ENCODE measurements at regions not wholly inside any gene's neighbourhood (a gene's known extent, or its start where the extent isn't known, plus 50 kb on each side); places are given as distances from the start of the nearest gene placed in this dataset.

- no TSS peak for BruUV-seq (replicated peaks)
- TF ChIP-seq EZH2 (IDR thresholded peaks at IDR 0.05; ENCODE audit: low read length, unreplicated experiment): no peak
These were observed 197.4 kb upstream of the SPHKAP start for GRCh38 chr2:228378696-228379425.

GRCh38 chr2:228378233-228378632 lies 196.7 kb upstream of the SPHKAP start:
- no peaks in the 10 kb centered on the region for H3K9me2 ChIP-seq (replicated peaks; ENCODE audit: low read length)
- no peak overlapping the region for H3K4me2 ChIP-seq (ENCODE audit: low read length)
- DNase-seq: no peak
- no peak overlapping the region for H3K27ac ChIP-seq (ENCODE audit: low read length)
- H3K9me3 ChIP-seq (ENCODE audit: low read length): no peaks in the 10 kb centered on the region
- no peak overlapping the region for H3K4me3 ChIP-seq (ENCODE audit: low read length)
- intact Hi-C loops (cut with micrococcal nuclease): no loop called here
- no TSS peak for BruUV-seq (replicated peaks)
- ChIA-PET CTCF (no interaction called here), POLR2A (ENCODE audit: unreplicated experiment) (no interaction called here)
- H4K20me1 ChIP-seq (ENCODE audit: low read length): no peaks in the 10 kb centered on the region
- no peaks in the 10 kb centered on the region for H3F3A ChIP-seq (ENCODE audit: low read length, unreplicated experiment)
- H3K79me2 ChIP-seq (ENCODE audit: low read length): no peaks in the 10 kb centered on the region
- no peak for ATAC-seq
- no peak overlapping the region for H2AFZ ChIP-seq (ENCODE audit: low read length)
- H3K9ac ChIP-seq (ENCODE audit: low read length): no peak overlapping the region
- peaks cover 9% of the 10 kb centered on the region; the same call in 1 of the 2 replicates for H3K27me3 ChIP-seq (ENCODE audit: low read length)
- H3K4me1 ChIP-seq (ENCODE audit: insufficient read depth, low read length): no peaks in the 10 kb centered on the region; the same call in 1 of the 2 replicates
- TF ChIP-seq CTCF (conservative IDR thresholded peaks at IDR 0.05; ENCODE audit: low read depth, low read length) (no peak), EZH2 (IDR thresholded peaks at IDR 0.05; ENCODE audit: low read length, unreplicated experiment) (no peak), EZH2phosphoT487 (IDR thresholded peaks at IDR 0.05; ENCODE audit: borderline replicate concordance, low read length) (no peak)
- H3K36me3 ChIP-seq (ENCODE audit: low read depth, low read length): no peaks in the 10 kb centered on the region

More at GRCh38 chr2:228378696-228379425, 197.4 kb upstream of the SPHKAP start:
- no peaks in the 10 kb centered on the region; the same call in 1 of the 2 replicates for H3K4me1 ChIP-seq (ENCODE audit: insufficient read depth, low read length)
- ATAC-seq (no peak), DNase-seq (no peak)
- H3F3A ChIP-seq (ENCODE audit: low read length, unreplicated experiment): no peaks in the 10 kb centered on the region
- H2AFZ ChIP-seq (ENCODE audit: low read length): no peak overlapping the region
- no peak overlapping the region for H3K27ac ChIP-seq (ENCODE audit: low read length)
- no peaks in the 10 kb centered on the region for H4K20me1 ChIP-seq (ENCODE audit: low read length)
- H3K9me3 ChIP-seq (ENCODE audit: low read length): no peaks in the 10 kb centered on the region
- H3K27me3 ChIP-seq (ENCODE audit: low read length): peaks cover 9% of the 10 kb centered on the region; the same call in 1 of the 2 replicates
- H3K36me3 ChIP-seq (ENCODE audit: low read depth, low read length): no peaks in the 10 kb centered on the region
- H3K9me2 ChIP-seq (replicated peaks; ENCODE audit: low read length): no peaks in the 10 kb centered on the region
- H3K9ac ChIP-seq (ENCODE audit: low read length): no peak overlapping the region
- no peak overlapping the region for H3K4me2 ChIP-seq (ENCODE audit: low read length)
- CTCF ChIA-PET: no interaction called here
- intact Hi-C loops (cut with micrococcal nuclease): no loop called here
- no peak overlapping the region for H3K4me3 ChIP-seq (ENCODE audit: low read length)
- POLR2A ChIA-PET (ENCODE audit: unreplicated experiment): no interaction called here
- no peaks in the 10 kb centered on the region for H3K79me2 ChIP-seq (ENCODE audit: low read length)

- no peaks in the 10 kb centered on the region for H3K9me2 ChIP-seq (replicated peaks; ENCODE audit: low read length)
- no peak overlapping the region for H3K9ac ChIP-seq (ENCODE audit: low read length)
- no peak overlapping the region for H3K27ac ChIP-seq (ENCODE audit: low read length)
- TF ChIP-seq EZH2 (IDR thresholded peaks at IDR 0.05; ENCODE audit: low read length, unreplicated experiment): no peak
- TF ChIP-seq CTCF (conservative IDR thresholded peaks at IDR 0.05; ENCODE audit: low read depth, low read length): no peak
- no peak for TF ChIP-seq EZH2phosphoT487 (IDR thresholded peaks at IDR 0.05; ENCODE audit: borderline replicate concordance, low read length)
- H3K4me2 ChIP-seq (ENCODE audit: low read length): no peak overlapping the region
- no peaks in the 10 kb centered on the region for H3K9me3 ChIP-seq (ENCODE audit: low read length)
- no peak overlapping the region for H2AFZ ChIP-seq (ENCODE audit: low read length)
- H4K20me1 ChIP-seq (ENCODE audit: low read length): no peaks in the 10 kb centered on the region
- no peaks in the 10 kb centered on the region; the same call in 1 of the 2 replicates for H3K4me1 ChIP-seq (ENCODE audit: insufficient read depth, low read length)
- peaks cover 9% of the 10 kb centered on the region; the same call in 1 of the 2 replicates for H3K27me3 ChIP-seq (ENCODE audit: low read length)
- no peaks in the 10 kb centered on the region for H3K36me3 ChIP-seq (ENCODE audit: low read depth, low read length)
- intact Hi-C loops (cut with micrococcal nuclease): no loop called here
- DNase-seq (no peak), ATAC-seq (peak; percentile 38)
- no peak overlapping the region for H3K4me3 ChIP-seq (ENCODE audit: low read length)
- no TSS peak for BruUV-seq (replicated peaks)
- CTCF ChIA-PET: no interaction called here
- POLR2A ChIA-PET (ENCODE audit: unreplicated experiment): no interaction called here
- no peaks in the 10 kb centered on the region for H3K79me2 ChIP-seq (ENCODE audit: low read length)
- H3F3A ChIP-seq (ENCODE audit: low read length, unreplicated experiment): no peaks in the 10 kb centered on the region
These were observed 196.0 kb upstream of the SPHKAP start for GRCh38 chr2:228377533-228377932.
